LNCaP clone FGC (cell line): ENCODE measurements at regions not wholly inside any gene's neighbourhood (a gene's known extent, or its start where the extent isn't known, plus 50 kb on each side); places are given as distances from the start of the nearest gene placed in this dataset.

Source experiments
- DNase-seq: peaks from one replicate; pipeline ENCODE4 v3.0.0-alpha.2; 2011; ENCODE audit warnings: low read depth
- H3K4me3 ChIP-seq: 2 replicates; pipeline ENCODE4 v1.5.1; 2011; ENCODE audit warnings: mild to moderate bottlenecking, low read depth, low read length, control low read depth
- TF ChIP-seq, protein P1 (sequence below): IDR thresholded peaks from 2 replicates; pipeline ENCODE4 v1.5.1; 2012; ENCODE audit warnings: mild to moderate bottlenecking; ENCODE audit not compliant: control insufficient read depth, insufficient read depth; ENCODE audit errors: extremely low read depth

DNA sequence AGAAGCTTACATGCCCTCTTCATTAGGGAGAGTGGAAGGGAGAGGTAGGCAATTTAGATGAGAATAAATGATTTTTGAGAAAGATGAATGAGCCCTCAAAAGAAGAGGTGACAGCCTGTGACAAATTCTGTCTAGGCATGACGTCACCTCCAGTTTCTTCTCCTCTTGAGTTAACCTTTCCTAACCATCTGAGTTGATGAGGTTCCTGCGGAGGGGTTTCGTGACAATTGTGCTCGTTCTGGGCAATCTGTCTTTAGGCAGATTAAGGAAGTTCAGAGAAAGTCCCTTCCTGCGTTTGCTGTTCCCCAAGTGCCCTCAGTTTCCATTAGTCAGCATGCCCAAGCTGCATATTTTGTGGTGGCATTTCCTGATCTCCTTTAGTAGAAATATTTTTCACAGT, 640.2 kb upstream of the SYT4 start:
- no peak for DNase-seq
- H3K4me3 ChIP-seq: no peak overlapping the region
- TF ChIP-seq, protein P1, sequence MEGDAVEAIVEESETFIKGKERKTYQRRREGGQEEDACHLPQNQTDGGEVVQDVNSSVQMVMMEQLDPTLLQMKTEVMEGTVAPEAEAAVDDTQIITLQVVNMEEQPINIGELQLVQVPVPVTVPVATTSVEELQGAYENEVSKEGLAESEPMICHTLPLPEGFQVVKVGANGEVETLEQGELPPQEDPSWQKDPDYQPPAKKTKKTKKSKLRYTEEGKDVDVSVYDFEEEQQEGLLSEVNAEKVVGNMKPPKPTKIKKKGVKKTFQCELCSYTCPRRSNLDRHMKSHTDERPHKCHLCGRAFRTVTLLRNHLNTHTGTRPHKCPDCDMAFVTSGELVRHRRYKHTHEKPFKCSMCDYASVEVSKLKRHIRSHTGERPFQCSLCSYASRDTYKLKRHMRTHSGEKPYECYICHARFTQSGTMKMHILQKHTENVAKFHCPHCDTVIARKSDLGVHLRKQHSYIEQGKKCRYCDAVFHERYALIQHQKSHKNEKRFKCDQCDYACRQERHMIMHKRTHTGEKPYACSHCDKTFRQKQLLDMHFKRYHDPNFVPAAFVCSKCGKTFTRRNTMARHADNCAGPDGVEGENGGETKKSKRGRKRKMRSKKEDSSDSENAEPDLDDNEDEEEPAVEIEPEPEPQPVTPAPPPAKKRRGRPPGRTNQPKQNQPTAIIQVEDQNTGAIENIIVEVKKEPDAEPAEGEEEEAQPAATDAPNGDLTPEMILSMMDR: no peak

DNA sequence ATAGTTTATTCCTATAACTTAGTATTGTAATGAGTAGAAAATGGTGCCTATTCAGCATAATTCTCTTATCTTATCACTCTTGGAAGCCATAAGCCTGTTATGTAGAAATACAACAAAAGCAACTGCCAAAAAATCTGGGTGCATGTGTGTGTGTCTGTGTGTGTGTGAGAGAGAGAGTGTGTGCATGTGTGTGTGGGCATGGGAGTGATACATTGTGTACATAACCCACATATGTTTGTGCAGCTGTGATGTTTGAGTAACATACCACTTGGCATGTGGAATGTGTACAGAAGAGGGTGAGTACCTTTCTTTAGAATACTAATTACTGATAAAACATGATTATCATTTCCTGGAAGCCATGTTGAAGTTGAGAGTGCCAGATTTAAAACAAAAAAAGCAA, 642.3 kb upstream of the SYT4 start:
- H3K4me3 ChIP-seq: no peak overlapping the region
- TF ChIP-seq, protein P1: no peak
- DNase-seq: peak; percentile 98

DNA sequence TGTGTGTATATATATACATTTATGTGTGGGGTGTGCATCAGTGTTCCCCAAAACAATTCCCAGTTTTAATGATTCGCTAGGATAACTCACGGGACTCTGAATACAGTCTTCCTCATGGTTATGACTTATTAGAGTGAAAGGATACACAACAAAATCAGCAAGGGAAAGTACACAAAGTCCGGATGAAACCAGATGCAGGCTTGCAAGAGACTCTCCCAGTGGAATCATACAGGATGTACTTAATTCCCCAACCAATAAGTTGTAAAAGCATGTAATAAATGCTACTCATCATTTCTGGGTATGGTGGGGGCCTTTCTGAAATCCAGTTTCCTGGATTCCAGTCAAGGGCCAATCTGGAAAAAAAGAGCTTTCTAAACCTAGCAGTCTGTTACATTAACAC, 654.1 kb upstream of the SYT4 start:
- H3K4me3 ChIP-seq: no peak overlapping the region
- DNase-seq: no peak
- TF ChIP-seq, protein P1: no peak

DNA sequence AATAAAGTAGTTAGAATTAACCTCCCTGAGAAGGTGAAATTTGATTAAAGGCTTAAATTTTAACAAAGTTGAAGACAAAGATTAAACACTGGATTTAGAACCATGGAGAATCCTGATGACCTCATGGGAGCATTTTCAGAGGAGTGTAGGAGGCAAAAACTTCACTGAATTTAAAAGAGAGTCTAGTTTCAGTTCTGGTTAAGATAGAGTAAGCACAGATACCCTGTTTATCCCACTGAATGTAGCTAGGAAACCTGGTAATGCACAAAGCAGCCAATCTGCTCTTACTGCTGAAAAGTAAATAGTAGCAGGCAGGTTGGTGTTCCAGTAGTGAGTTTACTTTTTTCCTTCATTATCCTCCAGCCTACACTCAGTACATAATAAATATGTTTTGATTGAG, 654.9 kb upstream of the SYT4 start:
- peak; percentile 59 for DNase-seq
- TF ChIP-seq, protein P1: no peak
- H3K4me3 ChIP-seq: no peak overlapping the region

DNA sequence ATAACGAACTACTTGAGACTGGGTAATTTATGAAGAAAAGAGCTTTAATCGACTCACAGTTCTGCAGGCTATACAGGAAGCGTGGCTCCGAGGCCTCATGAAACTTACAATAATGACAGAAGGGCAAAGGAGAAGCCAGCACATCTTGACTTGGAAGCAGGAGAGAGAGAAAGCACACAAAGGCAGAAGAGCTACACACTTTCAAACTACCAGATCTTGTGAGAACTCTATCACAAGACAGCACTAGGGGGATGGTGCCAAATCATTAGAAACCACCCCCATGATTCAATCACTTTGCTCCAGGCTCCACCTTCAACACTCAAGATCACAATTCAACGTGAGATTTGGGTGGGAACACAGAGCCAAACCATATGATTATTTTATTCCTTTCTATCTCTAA, 655.9 kb upstream of the SYT4 start:
- TF ChIP-seq, protein P1: no peak
- H3K4me3 ChIP-seq: no peak overlapping the region
- DNase-seq: no peak

DNA sequence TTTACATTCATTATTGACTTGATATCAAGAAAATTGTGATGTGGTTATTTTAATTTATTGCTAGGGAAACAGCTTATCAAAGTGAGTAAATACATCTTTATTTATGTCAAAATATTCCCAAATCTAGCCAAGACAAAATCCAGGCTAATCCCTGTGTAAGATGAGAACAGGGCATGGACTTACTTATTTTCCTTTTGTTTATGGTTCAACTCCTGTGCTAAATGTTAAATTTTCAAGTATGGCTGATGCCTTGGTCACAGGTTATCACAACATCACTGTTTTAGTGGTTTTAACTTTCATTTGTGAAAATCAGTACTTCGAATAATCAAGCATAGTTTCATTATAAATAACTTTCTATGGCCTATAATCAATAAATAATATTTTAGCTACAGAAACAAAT, 657.0 kb upstream of the SYT4 start:
- TF ChIP-seq, protein P1: no peak
- DNase-seq: no peak
- H3K4me3 ChIP-seq: no peak overlapping the region

DNA sequence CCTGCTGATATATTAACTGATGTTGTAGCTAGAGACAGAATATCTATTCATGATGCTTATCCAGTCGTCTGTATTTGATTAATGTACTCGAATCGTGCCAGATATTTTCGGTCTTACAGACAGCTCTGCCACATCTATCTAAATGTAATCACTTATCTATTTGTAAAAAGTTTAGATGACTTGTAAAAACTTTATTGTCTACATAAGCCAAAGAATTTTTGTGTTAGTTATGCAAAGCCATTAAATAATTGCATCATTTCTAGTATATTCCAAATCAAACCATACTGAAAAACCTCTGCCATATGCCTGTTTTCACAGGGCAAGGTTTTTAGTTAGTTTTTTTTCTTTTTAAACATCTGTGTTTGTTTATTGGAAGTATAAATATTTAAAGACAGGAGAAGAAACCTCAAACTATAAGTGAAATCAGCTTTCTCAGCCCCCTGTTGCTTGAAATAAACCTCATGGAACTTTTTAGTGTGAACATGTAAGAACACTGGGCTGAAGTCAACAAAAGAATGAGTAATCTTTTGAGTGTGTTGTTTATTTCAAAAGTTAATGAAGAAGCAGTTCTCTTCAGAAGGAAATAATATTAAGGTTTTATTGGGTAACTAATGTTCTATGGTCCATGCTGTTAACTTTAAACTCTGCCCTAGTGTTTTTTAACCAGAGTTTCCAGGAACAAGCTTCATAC, 657.6 kb upstream of the SYT4 start:
- TF ChIP-seq, protein P1: no peak
- no peak overlapping the region for H3K4me3 ChIP-seq
- peak; percentile 98 for DNase-seq
